ENCODE measurements at regions not wholly inside any gene's neighbourhood (a gene's known extent, or its start where the extent isn't known, plus 50 kb on each side); places are given as distances from the start of the nearest gene placed in this dataset.
A peak's percentile ranks its signal among the peaks of the same experiment; 100 is the strongest.

- TF ChIP-seq PAX5 (IDR thresholded peaks at IDR 0.05; ENCODE audit: insufficient read depth, low read length, severe bottlenecking) (no peak), TAF1 (IDR thresholded peaks at IDR 0.05; ENCODE audit: low read depth, low read length) (no peak), POLR2AphosphoS5 (IDR thresholded peaks at IDR 0.05; ENCODE audit: low read depth, low read length) (no peak; the same call in 1 of the 2 replicates), POU2F2 (IDR thresholded peaks at IDR 0.05; ENCODE audit: low read depth, low read length) (no peak), POLR2A (IDR thresholded peaks at IDR 0.05; ENCODE audit: low read depth, low read length) (peak; percentile 45; the same call in 1 of the 2 replicates)
- DNase-seq (ENCODE audit: insufficient read length, low spot score), result peak; percentile 17
- peak; percentile 66 for FAIRE-seq
Observed at GRCh38 chr10:88152728-88153133, 289.3 kb downstream of the PTEN start.

DNA sequence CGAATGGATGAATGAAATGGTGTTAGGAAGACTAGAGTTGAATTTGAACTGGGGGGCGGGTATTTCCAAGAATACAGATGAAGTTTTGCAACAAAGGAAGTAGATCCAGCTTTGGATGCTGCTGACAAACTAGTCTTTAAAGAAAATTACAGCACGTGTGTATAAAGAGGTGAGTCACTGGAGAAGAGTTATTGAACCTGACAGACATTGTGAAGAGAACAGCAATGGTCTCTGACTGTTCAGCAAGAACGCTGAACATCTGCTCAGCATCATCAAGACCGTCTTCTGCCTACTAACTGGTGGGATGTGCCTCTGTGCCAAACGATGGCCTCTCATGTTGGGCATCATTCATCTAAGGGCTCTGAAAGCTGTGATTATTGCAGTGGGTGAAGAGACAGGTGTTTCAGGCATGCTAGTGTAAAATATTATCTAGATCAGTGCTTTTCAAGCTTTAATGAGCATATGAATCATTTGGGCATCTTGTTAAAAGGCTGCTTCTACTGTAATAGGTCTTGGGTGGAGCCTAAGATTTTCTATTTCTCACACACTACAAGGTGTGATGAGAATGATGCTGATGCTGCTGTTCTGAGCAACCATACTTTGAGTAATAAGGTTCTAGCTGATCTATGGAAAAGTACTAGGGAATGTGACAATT is 291.3 kb downstream of the PTEN start:
- DNase-seq (ENCODE audit: insufficient read length, low spot score), result no peak

GRCh38 chr10:88156341-88156740 is 292.9 kb downstream of the PTEN start:
- no peak for DNase-seq (ENCODE audit: insufficient read length, low spot score)
- FAIRE-seq, result no peak

More for the DNA sequence above, 291.3 kb downstream of the PTEN start:
- TF ChIP-seq POLR2AphosphoS5 (IDR thresholded peaks at IDR 0.05; ENCODE audit: low read depth, low read length) (no peak), PAX5 (IDR thresholded peaks at IDR 0.05; ENCODE audit: insufficient read depth, low read length, severe bottlenecking) (no peak), SPI1 (IDR thresholded peaks at IDR 0.05; ENCODE audit: low read depth, low read length) (no peak), POLR2A (IDR thresholded peaks at IDR 0.05; ENCODE audit: low read depth, low read length) (no peak), POU2F2 (IDR thresholded peaks at IDR 0.05; ENCODE audit: low read depth, low read length) (no peak)
- FAIRE-seq, result no peak

DNA sequence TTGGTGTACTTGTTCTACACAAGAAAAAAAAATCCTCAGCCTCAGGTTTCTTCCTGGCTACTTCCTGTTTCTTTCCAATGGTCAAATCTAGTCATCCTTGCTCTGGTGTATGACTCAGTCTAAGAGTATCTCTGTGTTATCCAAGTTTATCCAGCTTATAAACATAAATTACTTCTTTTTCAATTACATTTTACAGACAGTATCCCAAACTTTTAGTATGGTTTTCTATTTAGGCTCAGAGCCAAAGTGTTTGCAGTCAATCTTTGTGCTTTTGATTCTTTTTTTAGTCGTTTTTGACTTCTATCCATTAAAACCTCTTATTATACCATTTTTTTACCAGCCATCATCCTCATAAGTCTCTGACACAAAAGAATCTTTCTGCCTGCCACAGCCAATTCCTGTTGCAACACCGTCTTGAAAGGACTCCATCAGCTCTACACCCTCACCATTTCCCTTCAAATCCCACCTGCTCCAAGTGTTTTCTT is 294.6 kb downstream of the PTEN start:
- DNase-seq (ENCODE audit: insufficient read length, low spot score) (no peak), FAIRE-seq (no peak)
- TF ChIP-seq POLR2A (IDR thresholded peaks at IDR 0.05; ENCODE audit: low read depth, low read length), result no peak
- TF ChIP-seq SPI1 (IDR thresholded peaks at IDR 0.05; ENCODE audit: low read depth, low read length), result no peak
- TF ChIP-seq PAX5 (IDR thresholded peaks at IDR 0.05; ENCODE audit: insufficient read depth, low read length, severe bottlenecking), result no peak
- TF ChIP-seq TAF1 (IDR thresholded peaks at IDR 0.05; ENCODE audit: low read depth, low read length), result no peak
- TF ChIP-seq POLR2AphosphoS5 (IDR thresholded peaks at IDR 0.05; ENCODE audit: low read depth, low read length), result no peak
- no peak for TF ChIP-seq POU2F2 (IDR thresholded peaks at IDR 0.05; ENCODE audit: low read depth, low read length)

More at GRCh38 chr10:88156341-88156740, 292.9 kb downstream of the PTEN start:
- TF ChIP-seq PAX5 (IDR thresholded peaks at IDR 0.05; ENCODE audit: insufficient read depth, low read length, severe bottlenecking) (no peak), SPI1 (IDR thresholded peaks at IDR 0.05; ENCODE audit: low read depth, low read length) (no peak), POLR2A (IDR thresholded peaks at IDR 0.05; ENCODE audit: low read depth, low read length) (no peak), POU2F2 (IDR thresholded peaks at IDR 0.05; ENCODE audit: low read depth, low read length) (no peak), TAF1 (IDR thresholded peaks at IDR 0.05; ENCODE audit: low read depth, low read length) (no peak), POLR2AphosphoS5 (IDR thresholded peaks at IDR 0.05; ENCODE audit: low read depth, low read length) (no peak)

GRCh38 chr10:88158526-88159122 is 295.2 kb downstream of the PTEN start:
- TF ChIP-seq POU2F2 (IDR thresholded peaks at IDR 0.05; ENCODE audit: low read depth, low read length) (no peak), TAF1 (IDR thresholded peaks at IDR 0.05; ENCODE audit: low read depth, low read length) (no peak), POLR2AphosphoS5 (IDR thresholded peaks at IDR 0.05; ENCODE audit: low read depth, low read length) (no peak), PAX5 (IDR thresholded peaks at IDR 0.05; ENCODE audit: insufficient read depth, low read length, severe bottlenecking) (no peak), SPI1 (IDR thresholded peaks at IDR 0.05; ENCODE audit: low read depth, low read length) (no peak), POLR2A (IDR thresholded peaks at IDR 0.05; ENCODE audit: low read depth, low read length) (no peak)
- DNase-seq (ENCODE audit: insufficient read length, low spot score), result no peak
- no peak for FAIRE-seq

GRCh38 chr10:88159127-88159829 is 295.9 kb downstream of the PTEN start:
- DNase-seq (ENCODE audit: insufficient read length, low spot score) (no peak), FAIRE-seq (no peak)
- TF ChIP-seq POLR2A (IDR thresholded peaks at IDR 0.05; ENCODE audit: low read depth, low read length) (no peak), PAX5 (IDR thresholded peaks at IDR 0.05; ENCODE audit: insufficient read depth, low read length, severe bottlenecking) (no peak), POLR2AphosphoS5 (IDR thresholded peaks at IDR 0.05; ENCODE audit: low read depth, low read length) (no peak), TAF1 (IDR thresholded peaks at IDR 0.05; ENCODE audit: low read depth, low read length) (no peak), SPI1 (IDR thresholded peaks at IDR 0.05; ENCODE audit: low read depth, low read length) (no peak), POU2F2 (IDR thresholded peaks at IDR 0.05; ENCODE audit: low read depth, low read length) (no peak)

DNA sequence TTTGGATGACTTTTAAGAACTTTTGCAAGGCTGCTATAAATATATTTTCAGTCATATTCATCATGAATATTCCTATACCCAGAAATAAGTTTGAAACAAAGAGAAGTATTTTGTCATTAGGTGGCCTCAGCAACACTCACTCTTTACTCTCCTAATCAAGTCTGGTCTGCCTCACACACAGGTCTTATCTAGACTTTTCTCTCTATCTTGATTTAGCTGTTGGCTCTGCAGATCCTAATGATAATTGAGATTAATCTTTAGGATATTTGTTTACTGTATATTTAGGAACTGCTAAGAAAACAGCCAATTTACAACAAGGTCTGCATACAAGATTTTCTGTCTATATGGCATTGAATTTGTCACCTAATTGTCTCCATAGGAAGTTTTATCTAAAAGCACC is 297.6 kb downstream of the PTEN start:
- DNase-seq (ENCODE audit: insufficient read length, low spot score) (no peak), FAIRE-seq (no peak)
- TF ChIP-seq POU2F2 (IDR thresholded peaks at IDR 0.05; ENCODE audit: low read depth, low read length) (no peak), POLR2A (IDR thresholded peaks at IDR 0.05; ENCODE audit: low read depth, low read length) (no peak), POLR2AphosphoS5 (IDR thresholded peaks at IDR 0.05; ENCODE audit: low read depth, low read length) (no peak), SPI1 (IDR thresholded peaks at IDR 0.05; ENCODE audit: low read depth, low read length) (no peak), PAX5 (IDR thresholded peaks at IDR 0.05; ENCODE audit: insufficient read depth, low read length, severe bottlenecking) (no peak), TAF1 (IDR thresholded peaks at IDR 0.05; ENCODE audit: low read depth, low read length) (no peak)

GRCh38 chr10:88161756-88162155 is 298.3 kb downstream of the PTEN start:
- DNase-seq (ENCODE audit: insufficient read length, low spot score) (no peak), FAIRE-seq (no peak)
- TF ChIP-seq POU2F2 (IDR thresholded peaks at IDR 0.05; ENCODE audit: low read depth, low read length) (no peak), SPI1 (IDR thresholded peaks at IDR 0.05; ENCODE audit: low read depth, low read length) (no peak), PAX5 (IDR thresholded peaks at IDR 0.05; ENCODE audit: insufficient read depth, low read length, severe bottlenecking) (no peak), TAF1 (IDR thresholded peaks at IDR 0.05; ENCODE audit: low read depth, low read length) (no peak)

DNA sequence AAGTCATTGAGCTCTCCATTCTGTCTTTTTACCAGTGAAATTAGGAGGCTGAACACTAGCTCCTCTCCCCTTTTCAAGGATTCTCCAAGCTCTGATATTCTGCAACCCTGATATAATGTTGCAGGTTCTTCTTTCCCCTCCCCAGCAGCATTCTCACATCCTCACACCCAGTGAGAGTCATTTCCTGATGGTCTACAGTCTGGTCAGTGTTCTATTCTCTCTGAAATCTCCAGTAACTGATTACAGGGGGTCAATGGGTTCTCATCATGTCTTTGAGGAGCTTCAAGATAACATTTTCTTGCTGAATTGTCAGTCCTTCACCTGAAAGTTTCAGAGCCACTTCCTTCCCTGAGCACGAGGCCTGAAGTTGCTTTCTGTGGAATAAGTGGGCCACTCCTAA is 299.4 kb downstream of the PTEN start:
- DNase-seq (ENCODE audit: insufficient read length, low spot score), result no peak
- 0 out of 2 replicates have a peak, but pooled peaks have one; percentile 55 for TF ChIP-seq SPI1 (IDR thresholded peaks at IDR 0.05; ENCODE audit: low read depth, low read length)
- no peak for TF ChIP-seq POLR2A (IDR thresholded peaks at IDR 0.05; ENCODE audit: low read depth, low read length)
- FAIRE-seq, result no peak

All from GM12891 (cell line).